Suprapubic skin (tissue), 4 donors: ENCODE measurements at regions not wholly inside any gene's neighbourhood (a gene's known extent, or its start where the extent isn't known, plus 50 kb on each side); places are given as distances from the start of the nearest gene placed in this dataset.

ENCODE experiments used
- DNase-seq, 2 donors: peaks; one replicate each; pipeline ENCODE4 v3.0.0-alpha.2; 2019; ENCODE audit warnings: low spot score in 2 of 2
- H3K27ac ChIP-seq: fragments of 200-600 bp; sonication (generic); one replicate; pipeline ENCODE4 v1.5.1; 2019
- H3K27me3 ChIP-seq: fragments of 200-600 bp; sonication (generic); one replicate; pipeline ENCODE4 v1.5.1; 2019
- H3K36me3 ChIP-seq: fragments of 200-600 bp; sonication (generic); one replicate; pipeline ENCODE4 v1.5.1; 2019
- H3K4me1 ChIP-seq: fragments of 200-600 bp; sonication (generic); one replicate; pipeline ENCODE4 v1.5.1; 2019
- H3K4me3 ChIP-seq: fragments of 200-600 bp; sonication (generic); one replicate; pipeline ENCODE4 v1.5.1; 2019; ENCODE audit warnings: mild to moderate bottlenecking
- H3K9me3 ChIP-seq: fragments of 200-600 bp; sonication (generic); one replicate; pipeline ENCODE4 v1.5.1; 2019
- EP300 ChIP-seq: sonication (generic); formaldehyde crosslinking; IDR thresholded peaks from one replicate; pipeline ENCODE4 v1.6.1; 2017; ENCODE audit warnings: antibody characterized with exemption
- POLR2A ChIP-seq, 2 donors: fragments of 450-650 bp; IDR thresholded peaks; one replicate each; pipeline ENCODE4 v1.6.1; 2017; ENCODE audit warnings: antibody characterized with exemption in 2 of 2, mild to moderate bottlenecking in 2 of 2, moderate library complexity in 2 of 2
- POLR2AphosphoS5 ChIP-seq, 3 donors: sonication (generic); formaldehyde crosslinking; IDR thresholded peaks; one replicate each; pipeline ENCODE4 v1.6.1; 2017; ENCODE audit warnings: antibody characterized with exemption in 3 of 3
- WGBS: methylation state at CpG from one replicate; pipeline ENCODE4 v1.1.5; 2018; 5-methylcytosine and 5-hydroxymethylcytosine counted together
- TF ChIP-seq, protein P1 (sequence below), 2 donors: fragments of 200-600 bp in 1 of 2; fragments of 450-650 bp in 1 of 2; sonication (generic) in 1 of 2; IDR thresholded peaks; one replicate each; pipeline ENCODE4 v1.5.1; 2016 to 2019; ENCODE audit warnings: antibody characterized with exemption in 2 of 2, mild to moderate bottlenecking in 1 of 2, moderate library complexity in 1 of 2

- WGBS = 17% methylated on average over 1 of the region's 1 CpG
- no peak overlapping the region for H3K4me3 ChIP-seq
- no peaks in the 10 kb centered on the region for H3K4me1 ChIP-seq
- no peak for DNase-seq
- no peaks in the 10 kb centered on the region for H3K9me3 ChIP-seq
- no peaks in the 10 kb centered on the region for H3K27me3 ChIP-seq
- no peak overlapping the region for H3K27ac ChIP-seq
- no peaks in the 10 kb centered on the region for H3K36me3 ChIP-seq
- no peak for TF ChIP-seq POLR2AphosphoS5 (IDR thresholded peaks at IDR 0.05)
- TF ChIP-seq POLR2A (IDR thresholded peaks at IDR 0.05) = no peak
- TF ChIP-seq, protein P1, sequence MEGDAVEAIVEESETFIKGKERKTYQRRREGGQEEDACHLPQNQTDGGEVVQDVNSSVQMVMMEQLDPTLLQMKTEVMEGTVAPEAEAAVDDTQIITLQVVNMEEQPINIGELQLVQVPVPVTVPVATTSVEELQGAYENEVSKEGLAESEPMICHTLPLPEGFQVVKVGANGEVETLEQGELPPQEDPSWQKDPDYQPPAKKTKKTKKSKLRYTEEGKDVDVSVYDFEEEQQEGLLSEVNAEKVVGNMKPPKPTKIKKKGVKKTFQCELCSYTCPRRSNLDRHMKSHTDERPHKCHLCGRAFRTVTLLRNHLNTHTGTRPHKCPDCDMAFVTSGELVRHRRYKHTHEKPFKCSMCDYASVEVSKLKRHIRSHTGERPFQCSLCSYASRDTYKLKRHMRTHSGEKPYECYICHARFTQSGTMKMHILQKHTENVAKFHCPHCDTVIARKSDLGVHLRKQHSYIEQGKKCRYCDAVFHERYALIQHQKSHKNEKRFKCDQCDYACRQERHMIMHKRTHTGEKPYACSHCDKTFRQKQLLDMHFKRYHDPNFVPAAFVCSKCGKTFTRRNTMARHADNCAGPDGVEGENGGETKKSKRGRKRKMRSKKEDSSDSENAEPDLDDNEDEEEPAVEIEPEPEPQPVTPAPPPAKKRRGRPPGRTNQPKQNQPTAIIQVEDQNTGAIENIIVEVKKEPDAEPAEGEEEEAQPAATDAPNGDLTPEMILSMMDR (IDR thresholded peaks at IDR 0.05) = no peak
- TF ChIP-seq EP300 = no peak
Observed at GRCh38 chr10:56269181-56269580, 91.9 kb downstream of the ZWINT start.

DNA sequence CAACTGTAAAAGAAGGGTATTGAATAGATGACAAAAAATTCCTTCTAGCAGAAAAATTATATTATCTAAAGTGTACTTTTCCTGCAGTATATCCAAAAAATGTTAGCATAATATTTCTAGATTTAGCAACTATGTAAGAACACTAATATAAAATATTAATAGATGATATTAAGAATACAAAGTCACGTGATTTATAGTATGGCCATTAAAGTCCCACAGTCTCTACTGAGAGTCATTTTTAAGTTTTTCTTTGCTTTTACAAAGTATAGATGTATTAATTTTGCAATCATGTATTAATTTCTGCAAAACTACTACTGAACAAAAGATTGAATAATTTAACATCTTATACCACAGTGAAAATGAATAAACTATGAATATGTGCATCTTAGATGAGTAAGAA, 94.9 kb downstream of the ZWINT start:
- WGBS = 91% methylated on average over 1 of the region's 1 CpG
- TF ChIP-seq POLR2A (IDR thresholded peaks at IDR 0.05) = no peak
- TF ChIP-seq, protein P1 (IDR thresholded peaks at IDR 0.05) = no peak
- no peak for TF ChIP-seq POLR2AphosphoS5 (IDR thresholded peaks at IDR 0.05)
- no peak for TF ChIP-seq EP300
- H3K4me3 ChIP-seq = no peak overlapping the region

DNA sequence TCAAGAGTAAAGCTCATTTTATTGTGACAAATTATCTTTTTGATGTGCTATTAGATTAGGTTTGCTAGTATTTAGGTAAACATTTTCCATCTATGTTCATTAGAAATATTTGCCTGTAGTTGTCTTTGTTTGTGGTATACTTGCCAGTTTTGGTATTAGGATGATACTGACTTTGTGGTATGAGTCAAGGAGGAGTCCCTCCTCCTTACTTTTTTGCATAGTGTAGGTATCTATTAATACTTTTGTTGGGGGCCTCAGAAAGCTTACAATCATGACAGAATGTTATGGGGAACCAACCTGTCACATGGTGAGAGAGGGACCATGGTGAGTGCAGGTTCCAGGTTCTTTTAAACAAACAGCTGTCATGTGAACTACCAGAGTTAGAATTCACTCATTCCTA, 102.1 kb downstream of the ZWINT start:
- H3K27ac ChIP-seq = no peak overlapping the region
- H3K4me3 ChIP-seq = no peak overlapping the region
- no peaks in the 10 kb centered on the region for H3K27me3 ChIP-seq
- no peak for DNase-seq
- no peaks in the 10 kb centered on the region for H3K9me3 ChIP-seq
- TF ChIP-seq EP300 (no peak), POLR2A (IDR thresholded peaks at IDR 0.05) (no peak), POLR2AphosphoS5 (IDR thresholded peaks at IDR 0.05) (no peak)
- TF ChIP-seq, protein P1 (IDR thresholded peaks at IDR 0.05) = no peak
- H3K4me1 ChIP-seq = no peaks in the 10 kb centered on the region
- H3K36me3 ChIP-seq = no peaks in the 10 kb centered on the region

More for the DNA sequence above, 94.9 kb downstream of the ZWINT start:
- Histone ChIP-seq H3K27me3 (no peaks in the 10 kb centered on the region), H3K9me3 (no peaks in the 10 kb centered on the region), H3K4me1 (no peaks in the 10 kb centered on the region), H3K36me3 (no peaks in the 10 kb centered on the region), H3K27ac (no peak overlapping the region)
- DNase-seq = no peak

DNA sequence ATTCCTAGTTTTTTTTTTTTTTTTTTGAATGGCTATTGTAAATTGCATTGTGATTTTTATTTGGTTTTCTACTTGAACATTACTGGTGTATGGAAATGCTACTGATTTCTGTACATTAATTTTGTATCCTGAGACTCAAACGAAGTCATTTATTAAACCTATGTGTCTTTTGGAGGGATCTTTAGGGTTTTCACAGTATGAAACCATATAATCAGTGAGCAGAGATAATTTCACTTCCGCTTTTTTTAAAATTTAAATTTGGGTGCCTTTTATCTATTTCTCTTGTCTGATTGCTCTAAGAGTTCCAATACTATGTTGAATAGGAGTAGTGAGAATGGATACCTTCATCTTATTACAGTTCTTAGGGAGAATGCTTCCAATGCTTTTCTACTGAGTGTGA, 102.7 kb downstream of the ZWINT start:
- no peaks in the 10 kb centered on the region for H3K4me1 ChIP-seq
- no peak for DNase-seq
- no peaks in the 10 kb centered on the region for H3K9me3 ChIP-seq
- no peaks in the 10 kb centered on the region for H3K36me3 ChIP-seq
- no peaks in the 10 kb centered on the region for H3K27me3 ChIP-seq
- WGBS = 65% methylated on average over 2 of the region's 2 CpGs
- H3K27ac ChIP-seq = no peak overlapping the region
- no peak for TF ChIP-seq POLR2AphosphoS5 (IDR thresholded peaks at IDR 0.05)
- H3K4me3 ChIP-seq = no peak overlapping the region

- no peaks in the 10 kb centered on the region for H3K36me3 ChIP-seq
- H3K9me3 ChIP-seq = no peaks in the 10 kb centered on the region
- 95% methylated on average over 8 of the region's 8 CpGs for WGBS
- no peaks in the 10 kb centered on the region for H3K4me1 ChIP-seq
- H3K27me3 ChIP-seq = no peaks in the 10 kb centered on the region
- no peak overlapping the region for H3K4me3 ChIP-seq
- no peak overlapping the region for H3K27ac ChIP-seq
- no peak for DNase-seq
- no peak for TF ChIP-seq EP300
- no peak for TF ChIP-seq POLR2A (IDR thresholded peaks at IDR 0.05)
- TF ChIP-seq POLR2AphosphoS5 (IDR thresholded peaks at IDR 0.05) = no peak
- TF ChIP-seq, protein P1 (IDR thresholded peaks at IDR 0.05) = no peak
Observed at GRCh38 chr10:56255298-56255697, 105.8 kb downstream of the ZWINT start.

DNA sequence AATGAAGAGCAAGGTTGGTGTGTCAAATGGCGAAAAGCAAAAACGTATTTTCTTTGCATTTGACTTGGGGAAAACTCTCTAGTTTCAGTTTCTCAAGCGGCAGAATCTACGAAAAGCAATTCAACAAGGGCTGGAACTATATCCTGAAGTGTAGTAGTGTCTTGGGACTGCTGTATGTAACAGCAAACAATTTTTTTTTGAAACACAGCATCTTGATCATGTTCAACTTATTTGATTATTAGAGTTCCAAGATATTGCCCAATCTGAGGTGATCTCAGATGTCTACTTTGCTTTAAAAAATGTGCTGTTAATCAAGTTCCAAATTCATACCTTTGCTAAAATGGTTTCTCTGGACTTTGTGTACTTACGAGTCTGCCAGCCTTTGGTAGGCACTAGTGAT, 120.6 kb downstream of the ZWINT start:
- no peaks in the 10 kb centered on the region for H3K9me3 ChIP-seq
- H3K27me3 ChIP-seq = no peaks in the 10 kb centered on the region
- no peak overlapping the region for H3K4me3 ChIP-seq
- 78% methylated on average over 5 of the region's 5 CpGs for WGBS
- H3K27ac ChIP-seq = no peak overlapping the region
- TF ChIP-seq EP300 (no peak), POLR2AphosphoS5 (IDR thresholded peaks at IDR 0.05) (no peak)
- H3K36me3 ChIP-seq = no peaks in the 10 kb centered on the region
- no peaks in the 10 kb centered on the region for H3K4me1 ChIP-seq
- no peak for DNase-seq
